Natural killer cell (primary cell): ENCODE measurements at regions not wholly inside any gene's neighbourhood (a gene's known extent, or its start where the extent isn't known, plus 50 kb on each side); places are given as distances from the start of the nearest gene placed in this dataset.
"Not testable (repeated sequence)": the region's sequence is repeated elsewhere in the genome, so short reads cannot be mapped to it uniquely, and the experiment has no call there.

ENCODE experiments used
- ATAC-seq, 3 donors: fragments of 150-1000 bp in 2 of 3; fragments of 200-7000 bp in 1 of 3; cut with Tn5 transposase; 1 replicate in 1 of 3; 2 replicates in 2 of 3; pipeline ENCODE4 v1.10.0; 2021; ENCODE audit warnings: mild to moderate bottlenecking in 2 of 3, moderate library complexity in 2 of 3
- DNase-seq, 2 donors: peaks; one replicate each; pipeline versions ENCODE4 v3.0.0 to v3.0.0-alpha.2; 2013 to 2021; ENCODE audit warnings: mixed read lengths in 1 of 2
- H3K27ac ChIP-seq: one replicate; pipeline ENCODE4 v1.5.1; 2013; ENCODE audit warnings: mild to moderate bottlenecking, low read length
- H3K27me3 ChIP-seq: one replicate; pipeline ENCODE4 v1.6.1; 2013; ENCODE audit warnings: low read length; ENCODE audit not compliant: control insufficient read depth, insufficient read depth
- H3K36me3 ChIP-seq: one replicate; pipeline ENCODE4 v1.6.1; 2013; ENCODE audit warnings: low read length; ENCODE audit not compliant: control insufficient read depth, insufficient read depth
- H3K4me1 ChIP-seq: one replicate; pipeline ENCODE4 v1.6.1; 2013; ENCODE audit warnings: low read length; ENCODE audit not compliant: control insufficient read depth, insufficient read depth
- H3K4me3 ChIP-seq: one replicate; pipeline ENCODE4 v1.5.1; 2013; ENCODE audit warnings: low read length
- H3K9me3 ChIP-seq: one replicate; pipeline ENCODE4 v1.6.1; 2013; ENCODE audit warnings: low read length; ENCODE audit not compliant: control insufficient read depth, insufficient read depth
- H3K27ac Mint-ChIP-seq, 2 donors: one replicate each; pipeline ENCODE4 v1.8.0; 2022; ENCODE audit warnings: mild to moderate bottlenecking in 2 of 2, mixed read lengths in 2 of 2, moderate library complexity in 1 of 2
- H3K27me3 Mint-ChIP-seq, 2 donors: one replicate each; pipeline ENCODE4 v1.8.0; 2022; ENCODE audit warnings: low read depth in 2 of 2, mixed read lengths in 2 of 2
- H3K36me3 Mint-ChIP-seq: one replicate; pipeline ENCODE4 v1.8.0; 2022; ENCODE audit warnings: mixed read lengths
- H3K4me1 Mint-ChIP-seq, 2 donors: one replicate each; pipeline ENCODE4 v1.8.0; 2022; ENCODE audit warnings: mixed read lengths in 2 of 2
- H3K4me3 Mint-ChIP-seq: one replicate; pipeline ENCODE4 v1.8.0; 2022; ENCODE audit warnings: mild to moderate bottlenecking, moderate library complexity, mixed read lengths
- H3K9me3 Mint-ChIP-seq, 2 donors: one replicate each; pipeline ENCODE4 v1.8.0; 2022; ENCODE audit warnings: mixed read lengths in 2 of 2
- WGBS: methylation state at CpG from one replicate; pipeline ENCODE4 v1.1.7; 2013; ENCODE audit warnings: missing lambda C conversion rate; ENCODE audit not compliant: insufficient coverage; 5-methylcytosine and 5-hydroxymethylcytosine counted together
- intact Hi-C: fragments of 100-400 bp; cut with micrococcal nuclease; formaldehyde crosslinking; loops from one replicate; pipeline ENCODE4 v1.14.2; 2022
- TF ChIP-seq, protein P1 (sequence below): fragments of 200-600 bp; IDR thresholded peaks from one replicate; pipeline ENCODE4 v1.8.0; 2022; ENCODE audit warnings: antibody characterized with exemption

DNA sequence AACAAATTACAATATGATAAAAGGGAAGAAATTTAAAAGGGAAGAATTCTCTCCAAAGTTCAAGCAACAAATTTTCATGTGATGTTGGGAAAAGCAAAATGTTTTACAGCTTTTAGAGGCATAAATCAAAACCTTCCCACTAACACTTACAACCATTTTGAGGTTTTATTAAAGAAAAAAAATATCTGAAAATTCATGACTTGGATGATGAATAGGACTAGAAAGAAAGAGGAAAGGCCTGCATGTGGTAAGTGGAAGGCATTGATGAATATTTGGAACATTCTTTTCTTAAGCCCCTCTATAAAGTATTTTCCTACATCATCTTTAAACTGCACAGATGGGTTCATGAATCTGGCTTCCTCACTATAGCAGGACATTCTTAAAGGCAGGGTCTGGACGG, 560.6 kb downstream of the TTLL7 start:
- ATAC-seq, H3K4me1 ChIP-seq, H3K4me3 Mint-ChIP-seq, H3K36me3 ChIP-seq, H3K27ac ChIP-seq, H3K27me3 ChIP-seq, intact Hi-C loops, H3K27me3 Mint-ChIP-seq, H3K36me3 Mint-ChIP-seq, H3K9me3 ChIP-seq, H3K27ac Mint-ChIP-seq, DNase-seq, H3K4me1 Mint-ChIP-seq, H3K4me3 ChIP-seq: not testable (repeated sequence)
- peaks cover 9 to 12% of the 10 kb centered on the region in 2 donors for H3K9me3 Mint-ChIP-seq
- no CpG with 5 or more reads among the region's 1 CpG for WGBS

DNA sequence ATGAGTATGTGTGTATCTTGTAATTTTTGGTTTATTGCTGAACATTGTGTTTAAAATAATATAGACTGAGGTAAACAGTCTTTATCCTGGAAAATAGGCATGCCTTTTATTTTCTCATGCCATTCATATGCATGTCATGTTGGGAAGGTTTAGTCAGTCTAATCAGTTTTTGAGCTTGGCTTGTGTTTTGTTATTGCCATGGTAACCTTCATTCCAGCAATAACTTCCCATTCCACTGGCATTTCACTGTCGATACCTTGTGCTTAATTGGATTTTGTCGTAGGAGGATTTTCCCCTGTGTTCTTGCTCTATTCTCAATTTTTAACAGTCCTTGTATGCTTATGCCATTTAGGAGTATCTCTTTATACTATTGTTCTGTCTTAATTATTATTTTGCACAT, 563.6 kb downstream of the TTLL7 start:
- peaks cover 9 to 12% of the 10 kb centered on the region in 2 donors for H3K9me3 Mint-ChIP-seq
- intact Hi-C loops, DNase-seq, ATAC-seq, H3K4me1 Mint-ChIP-seq, H3K27ac ChIP-seq, H3K4me3 ChIP-seq, H3K27me3 Mint-ChIP-seq, H3K27me3 ChIP-seq, H3K4me3 Mint-ChIP-seq, H3K27ac Mint-ChIP-seq, H3K4me1 ChIP-seq, H3K36me3 Mint-ChIP-seq, H3K36me3 ChIP-seq, H3K9me3 ChIP-seq: not testable (repeated sequence)
- no CpG with 5 or more reads among the region's 2 CpGs for WGBS

DNA sequence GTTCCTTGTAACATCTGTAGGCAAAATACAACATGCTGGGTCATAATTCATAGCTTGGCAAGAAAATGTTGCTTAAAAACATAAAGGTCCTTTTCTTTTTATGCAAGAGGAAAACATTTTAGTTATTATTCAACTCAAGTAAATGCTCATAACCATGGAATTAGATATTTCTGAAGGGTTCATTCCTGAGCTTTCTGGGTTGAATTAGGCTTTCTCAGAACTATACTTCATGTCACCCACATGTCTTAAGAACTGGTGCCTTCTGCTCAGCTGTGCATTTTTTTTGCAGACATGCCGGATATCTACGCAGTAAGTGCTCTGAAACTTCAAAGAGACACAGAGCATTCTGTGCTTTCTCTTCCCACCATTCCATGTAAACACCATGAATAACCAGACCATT, 571.4 kb downstream of the TTLL7 start:
- intact Hi-C loops, DNase-seq, H3K27ac ChIP-seq, ATAC-seq, H3K36me3 Mint-ChIP-seq, H3K36me3 ChIP-seq, H3K27ac Mint-ChIP-seq, H3K27me3 Mint-ChIP-seq, H3K9me3 ChIP-seq, H3K4me3 Mint-ChIP-seq, H3K4me1 ChIP-seq, H3K4me1 Mint-ChIP-seq, H3K9me3 Mint-ChIP-seq, H3K4me3 ChIP-seq, H3K27me3 ChIP-seq: not testable (repeated sequence)
- WGBS, result 96% methylated on average over 2 of the region's 2 CpGs

DNA sequence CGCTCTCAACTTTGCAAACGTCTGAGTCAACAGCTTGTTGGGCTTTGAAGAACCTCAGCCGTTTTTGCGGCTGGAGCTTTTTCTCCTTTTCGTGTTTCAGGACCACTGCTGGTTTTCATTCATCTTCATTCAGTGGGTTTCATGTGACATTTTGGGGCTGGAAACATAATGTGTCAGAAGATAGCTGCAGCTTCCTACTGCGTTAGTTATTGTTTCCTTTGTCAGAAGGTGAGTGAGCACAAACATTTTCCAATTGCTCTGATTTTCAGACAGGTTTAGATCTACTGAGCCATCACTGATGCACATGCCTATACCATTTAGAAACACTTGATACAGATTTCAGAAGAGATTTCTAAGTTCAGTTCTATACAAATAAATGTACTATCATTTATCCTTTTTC, 575.5 kb downstream of the TTLL7 start:
- intact Hi-C loops, result not testable (repeated sequence)

DNA sequence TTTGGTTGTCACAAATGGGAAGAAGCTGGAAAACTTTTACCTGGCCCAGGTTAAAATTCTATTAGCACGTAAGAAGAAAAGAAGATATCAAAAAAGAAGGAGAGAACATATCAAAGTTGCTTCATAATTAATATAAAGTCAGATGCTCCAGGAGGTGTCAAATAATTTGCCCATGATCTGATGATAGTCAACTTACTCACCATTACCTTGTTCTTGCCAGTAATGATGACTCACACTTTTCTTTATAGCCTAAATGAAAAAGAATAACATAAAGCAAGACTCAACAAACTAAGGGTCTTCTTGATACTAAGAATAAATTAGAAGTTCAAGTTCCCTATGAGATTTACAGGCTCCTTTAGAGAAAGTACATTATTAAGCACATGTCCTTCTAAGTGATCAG, 580.4 kb downstream of the TTLL7 start:
- Histone ChIP-seq H3K27ac (no peak overlapping the region), H3K4me1 (no peaks in the 10 kb centered on the region), H3K4me3 (no peak overlapping the region), H3K36me3 (no peaks in the 10 kb centered on the region), H3K9me3 (no peaks in the 10 kb centered on the region), H3K27me3 (no peaks in the 10 kb centered on the region)
- Mint-ChIP-seq H3K27ac (no peak overlapping the region), H3K27me3 (no peaks in the 10 kb centered on the region), H3K4me1 (no peaks in the 10 kb centered on the region), H3K36me3 (no peaks in the 10 kb centered on the region), H3K9me3 (peaks cover 5 to 9% of the 10 kb centered on the region in 2 donors), H3K4me3 (no peak overlapping the region)
- DNase-seq (no peak), ATAC-seq (no peak)
- TF ChIP-seq, protein P1, sequence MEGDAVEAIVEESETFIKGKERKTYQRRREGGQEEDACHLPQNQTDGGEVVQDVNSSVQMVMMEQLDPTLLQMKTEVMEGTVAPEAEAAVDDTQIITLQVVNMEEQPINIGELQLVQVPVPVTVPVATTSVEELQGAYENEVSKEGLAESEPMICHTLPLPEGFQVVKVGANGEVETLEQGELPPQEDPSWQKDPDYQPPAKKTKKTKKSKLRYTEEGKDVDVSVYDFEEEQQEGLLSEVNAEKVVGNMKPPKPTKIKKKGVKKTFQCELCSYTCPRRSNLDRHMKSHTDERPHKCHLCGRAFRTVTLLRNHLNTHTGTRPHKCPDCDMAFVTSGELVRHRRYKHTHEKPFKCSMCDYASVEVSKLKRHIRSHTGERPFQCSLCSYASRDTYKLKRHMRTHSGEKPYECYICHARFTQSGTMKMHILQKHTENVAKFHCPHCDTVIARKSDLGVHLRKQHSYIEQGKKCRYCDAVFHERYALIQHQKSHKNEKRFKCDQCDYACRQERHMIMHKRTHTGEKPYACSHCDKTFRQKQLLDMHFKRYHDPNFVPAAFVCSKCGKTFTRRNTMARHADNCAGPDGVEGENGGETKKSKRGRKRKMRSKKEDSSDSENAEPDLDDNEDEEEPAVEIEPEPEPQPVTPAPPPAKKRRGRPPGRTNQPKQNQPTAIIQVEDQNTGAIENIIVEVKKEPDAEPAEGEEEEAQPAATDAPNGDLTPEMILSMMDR, result no peak
- intact Hi-C loops, result no loop called here
- no CpG with 5 or more reads among the region's 1 CpG for WGBS

More for the DNA sequence above, 575.5 kb downstream of the TTLL7 start:
- not testable (repeated sequence) for ATAC-seq, H3K27ac Mint-ChIP-seq, DNase-seq, H3K36me3 Mint-ChIP-seq, H3K4me1 ChIP-seq, H3K27me3 ChIP-seq, H3K9me3 ChIP-seq, H3K27ac ChIP-seq, H3K27me3 Mint-ChIP-seq, H3K4me1 Mint-ChIP-seq, H3K36me3 ChIP-seq, H3K4me3 ChIP-seq, H3K4me3 Mint-ChIP-seq
- 87% methylated on average over 3 of the region's 6 CpGs for WGBS
- peaks cover 5 to 12% of the 10 kb centered on the region in 2 donors for H3K9me3 Mint-ChIP-seq

DNA sequence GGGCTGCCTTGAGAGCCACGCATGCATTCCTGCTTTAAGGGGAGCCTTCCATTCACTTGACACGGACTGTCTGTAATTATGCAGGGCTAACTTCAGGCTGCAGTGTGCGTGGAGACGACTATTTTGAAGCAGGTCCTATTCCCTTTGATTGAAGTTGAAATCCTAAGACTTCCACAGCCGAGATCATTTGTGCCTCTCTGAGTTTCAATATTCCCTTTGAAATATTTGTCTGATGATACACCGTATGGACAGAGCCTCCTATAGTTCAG, 585.2 kb downstream of the TTLL7 start:
- H3K4me3 Mint-ChIP-seq, H3K27me3 Mint-ChIP-seq, H3K4me3 ChIP-seq, H3K4me1 ChIP-seq, H3K27ac ChIP-seq, H3K4me1 Mint-ChIP-seq, H3K36me3 Mint-ChIP-seq, ATAC-seq, H3K27ac Mint-ChIP-seq, H3K9me3 Mint-ChIP-seq, H3K9me3 ChIP-seq, H3K36me3 ChIP-seq, H3K27me3 ChIP-seq, intact Hi-C loops, DNase-seq: not testable (repeated sequence)
- WGBS, result no CpG with 5 or more reads among the region's 6 CpGs

DNA sequence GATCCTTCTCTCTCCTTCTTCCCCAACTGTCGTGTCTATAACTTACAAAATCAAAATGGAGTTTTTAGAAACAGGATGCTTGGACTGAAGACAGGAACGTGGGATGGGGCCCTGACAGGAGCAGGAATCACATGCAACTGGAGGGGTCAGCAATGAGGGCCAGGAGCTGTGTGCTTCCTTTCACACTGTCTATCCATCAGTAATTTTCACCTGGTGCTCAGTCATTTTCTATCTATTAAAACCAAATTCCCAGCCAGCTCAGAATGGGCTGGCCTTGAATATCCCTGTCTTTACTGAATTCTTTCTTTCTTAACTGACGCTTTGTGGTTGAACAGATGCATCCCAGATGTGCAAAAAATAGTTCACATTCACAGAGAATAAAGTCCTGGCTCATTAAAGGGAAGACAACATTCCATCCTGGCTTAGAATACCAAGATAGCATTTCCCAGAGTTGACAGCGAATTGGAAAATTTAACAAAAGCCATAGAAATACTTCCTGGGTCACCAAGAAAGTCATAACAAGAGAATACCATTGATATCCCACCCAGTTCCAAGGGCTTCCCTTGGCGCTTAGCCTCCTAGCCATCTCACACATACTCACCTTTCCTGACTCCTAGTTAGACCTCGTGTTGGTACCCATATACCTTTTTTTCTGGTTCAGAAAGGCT, 588.1 kb downstream of the TTLL7 start:
- H3K4me3 ChIP-seq, DNase-seq, ATAC-seq, H3K4me1 Mint-ChIP-seq, H3K9me3 Mint-ChIP-seq, H3K4me3 Mint-ChIP-seq, H3K4me1 ChIP-seq, H3K36me3 ChIP-seq, H3K27ac ChIP-seq, H3K27me3 ChIP-seq, H3K27me3 Mint-ChIP-seq, H3K9me3 ChIP-seq, intact Hi-C loops, H3K27ac Mint-ChIP-seq, H3K36me3 Mint-ChIP-seq: not testable (repeated sequence)
- WGBS, result 56% methylated on average over 3 of the region's 6 CpGs
